ENCODE measurements at regions not wholly inside any gene's neighbourhood (a gene's known extent, or its start where the extent isn't known, plus 50 kb on each side); places are given as distances from the start of the nearest gene placed in this dataset.

- Histone ChIP-seq H3K27me3 (ENCODE audit: control insufficient read depth, extremely low read depth, insufficient read depth, low read length) (peaks cover 22% of the 10 kb centered on the region), H3K4me1 (ENCODE audit: control insufficient read depth, extremely low read depth, insufficient read depth, low read length) (no peaks in the 10 kb centered on the region), H3K4me3 (ENCODE audit: control insufficient read depth in 2 of 3, extremely low read depth in 1 of 3, insufficient read depth in 2 of 3, low read depth in 1 of 3, low read length in 3 of 3) (no peak overlapping the region), H3K9me3 (ENCODE audit: control insufficient read depth, low read depth, low read length) (no peaks in the 10 kb centered on the region), H3K9me1 (ENCODE audit: control insufficient read depth, extremely low read depth, insufficient read depth, low read length) (no peaks in the 10 kb centered on the region), H3K27ac (ENCODE audit: control insufficient read depth, insufficient read depth, low read length) (no peak overlapping the region), H3K36me3 (ENCODE audit: control insufficient read depth in 2 of 2, extremely low read depth in 1 of 2, insufficient read depth in 2 of 2, low read length in 2 of 2) (no peaks in the 10 kb centered on the region), H3K9ac (ENCODE audit: control insufficient read depth, extremely low read depth, insufficient read depth, low read length) (no peak overlapping the region), H3K4me2 (ENCODE audit: control insufficient read depth, extremely low read depth, insufficient read depth, low read depth, low read length) (no peak overlapping the region), H3K79me2 (ENCODE audit: control insufficient read depth, insufficient read depth, low read length) (no peaks in the 10 kb centered on the region), H4K20me1 (ENCODE audit: control insufficient read depth, extremely low read depth, insufficient read depth, low read length) (no peaks in the 10 kb centered on the region), H2AFZ (ENCODE audit: control insufficient read depth, low read length) (no peak overlapping the region)
- dilution Hi-C loops (cut with MboI; ENCODE audit: extremely low pct_ligation_motif_present, low sequenced_read_pairs): no loop called here
- DNase-seq (ENCODE audit: low read depth, low spot score): no peak
- no peak for FAIRE-seq
- no peak for TF ChIP-seq CTCF (optimal IDR thresholded peaks at IDR 0.05 in 1 of 3, IDR thresholded peaks at IDR 0.05 in 1 of 3, conservative IDR thresholded peaks at IDR 0.05 in 1 of 3; ENCODE audit: extremely low read depth in 1 of 3, insufficient read depth in 2 of 3, low read length in 3 of 3)
- no peak for TF ChIP-seq EZH2 (IDR thresholded peaks at IDR 0.05; ENCODE audit: low read length)
These were observed 202.6 kb downstream of the RBFOX3 start for GRCh38 chr17:79408251-79408650.

- dilution Hi-C loops (cut with MboI; ENCODE audit: extremely low pct_ligation_motif_present, low sequenced_read_pairs): no loop called here
- H3K27ac ChIP-seq (ENCODE audit: control insufficient read depth, insufficient read depth, low read length): no peak overlapping the region
- peaks cover 27% of the 10 kb centered on the region for H3K27me3 ChIP-seq (ENCODE audit: control insufficient read depth, extremely low read depth, insufficient read depth, low read length)
These were observed 203.5 kb downstream of the RBFOX3 start for GRCh38 chr17:79407385-79407784.

More at GRCh38 chr17:79407385-79407784, 203.5 kb downstream of the RBFOX3 start:
- no peaks in the 10 kb centered on the region for H3K4me1 ChIP-seq (ENCODE audit: control insufficient read depth, extremely low read depth, insufficient read depth, low read length)
- no peaks in the 10 kb centered on the region for H4K20me1 ChIP-seq (ENCODE audit: control insufficient read depth, extremely low read depth, insufficient read depth, low read length)
- DNase-seq (ENCODE audit: low read depth, low spot score) (no peak), FAIRE-seq (no peak)
- no peak overlapping the region for H2AFZ ChIP-seq (ENCODE audit: control insufficient read depth, low read length)
- H3K36me3 ChIP-seq (ENCODE audit: control insufficient read depth in 2 of 2, extremely low read depth in 1 of 2, insufficient read depth in 2 of 2, low read length in 2 of 2): no peaks in the 10 kb centered on the region
- H3K4me3 ChIP-seq (ENCODE audit: control insufficient read depth in 2 of 3, extremely low read depth in 1 of 3, insufficient read depth in 2 of 3, low read depth in 1 of 3, low read length in 3 of 3): no peak overlapping the region
- no peak for TF ChIP-seq EZH2 (IDR thresholded peaks at IDR 0.05; ENCODE audit: low read length)
- no peak for TF ChIP-seq CTCF (optimal IDR thresholded peaks at IDR 0.05 in 1 of 3, IDR thresholded peaks at IDR 0.05 in 1 of 3, conservative IDR thresholded peaks at IDR 0.05 in 1 of 3; ENCODE audit: extremely low read depth in 1 of 3, insufficient read depth in 2 of 3, low read length in 3 of 3)
- no peak overlapping the region for H3K9ac ChIP-seq (ENCODE audit: control insufficient read depth, extremely low read depth, insufficient read depth, low read length)
- H3K79me2 ChIP-seq (ENCODE audit: control insufficient read depth, insufficient read depth, low read length): no peaks in the 10 kb centered on the region
- no peak overlapping the region for H3K4me2 ChIP-seq (ENCODE audit: control insufficient read depth, extremely low read depth, insufficient read depth, low read depth, low read length)
- H3K9me3 ChIP-seq (ENCODE audit: control insufficient read depth, low read depth, low read length): no peaks in the 10 kb centered on the region
- no peaks in the 10 kb centered on the region for H3K9me1 ChIP-seq (ENCODE audit: control insufficient read depth, extremely low read depth, insufficient read depth, low read length)

Data from keratinocyte (primary cell).